ENCODE measurements at regions not wholly inside any gene's neighbourhood (a gene's known extent, or its start where the extent isn't known, plus 50 kb on each side); places are given as distances from the start of the nearest gene placed in this dataset.
"Not testable (repeated sequence)": the region's sequence is repeated elsewhere in the genome, so short reads cannot be mapped to it uniquely, and the experiment has no call there.

DNA sequence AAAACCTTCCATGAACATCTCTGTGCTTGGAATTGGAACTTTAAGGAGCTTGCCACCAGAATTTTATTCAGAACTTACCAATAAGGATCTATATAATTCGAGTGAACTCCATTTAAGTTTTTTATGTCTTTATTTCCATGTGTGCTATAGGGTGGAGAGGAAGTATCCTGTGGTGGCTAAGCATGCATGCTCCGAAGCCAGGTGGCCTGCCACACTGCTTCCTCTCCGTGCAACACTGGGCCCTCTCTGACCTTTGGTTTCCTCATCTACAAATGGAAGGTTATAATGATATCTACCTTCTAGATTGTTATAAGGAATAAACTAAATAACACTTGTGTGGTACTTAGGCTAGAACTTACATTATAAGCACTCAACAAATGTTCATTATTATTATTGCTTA is 382.1 kb downstream of the PTPRC start:
- no peak for DNase-seq
- Mint-ChIP-seq H3K4me3 (no peak overlapping the region), H3K27me3 (ENCODE audit: insufficient read depth) (no peaks in the 10 kb centered on the region), H3K36me3 (ENCODE audit: low read depth) (no peaks in the 10 kb centered on the region), H3K4me1 (peaks cover 2% of the 10 kb centered on the region), H3K27ac (no peak overlapping the region), H3K9me3 (no peaks in the 10 kb centered on the region)
- no peaks in the 10 kb centered on the region for H3K9me3 ChIP-seq (ENCODE audit: control insufficient read depth, low read length)
- H3K27me3 ChIP-seq (ENCODE audit: control insufficient read depth, insufficient read depth, low read length, poor library complexity, severe bottlenecking): no peaks in the 10 kb centered on the region
- 89% methylated on average over 3 of the region's 3 CpGs; no CpG with 5 or more reads in 1 of the 2 experiments for WGBS, 2 experiments (ENCODE audit: insufficient coverage in 1 of 2, insufficient read length in 1 of 2)
- H3K4me3 ChIP-seq (ENCODE audit: low read length): no peak overlapping the region
- TF ChIP-seq, protein P1, sequence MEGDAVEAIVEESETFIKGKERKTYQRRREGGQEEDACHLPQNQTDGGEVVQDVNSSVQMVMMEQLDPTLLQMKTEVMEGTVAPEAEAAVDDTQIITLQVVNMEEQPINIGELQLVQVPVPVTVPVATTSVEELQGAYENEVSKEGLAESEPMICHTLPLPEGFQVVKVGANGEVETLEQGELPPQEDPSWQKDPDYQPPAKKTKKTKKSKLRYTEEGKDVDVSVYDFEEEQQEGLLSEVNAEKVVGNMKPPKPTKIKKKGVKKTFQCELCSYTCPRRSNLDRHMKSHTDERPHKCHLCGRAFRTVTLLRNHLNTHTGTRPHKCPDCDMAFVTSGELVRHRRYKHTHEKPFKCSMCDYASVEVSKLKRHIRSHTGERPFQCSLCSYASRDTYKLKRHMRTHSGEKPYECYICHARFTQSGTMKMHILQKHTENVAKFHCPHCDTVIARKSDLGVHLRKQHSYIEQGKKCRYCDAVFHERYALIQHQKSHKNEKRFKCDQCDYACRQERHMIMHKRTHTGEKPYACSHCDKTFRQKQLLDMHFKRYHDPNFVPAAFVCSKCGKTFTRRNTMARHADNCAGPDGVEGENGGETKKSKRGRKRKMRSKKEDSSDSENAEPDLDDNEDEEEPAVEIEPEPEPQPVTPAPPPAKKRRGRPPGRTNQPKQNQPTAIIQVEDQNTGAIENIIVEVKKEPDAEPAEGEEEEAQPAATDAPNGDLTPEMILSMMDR (conservative IDR thresholded peaks at IDR 0.05): no peak
- H3K9ac ChIP-seq (ENCODE audit: extremely low read depth, low read length, poor library complexity, severe bottlenecking): no peak overlapping the region
- H3K36me3 ChIP-seq (ENCODE audit: control insufficient read depth, insufficient read depth, low read length): no peaks in the 10 kb centered on the region
- H3K27ac ChIP-seq (ENCODE audit: low read depth, low read length): no peak overlapping the region
- H3K4me1 ChIP-seq (ENCODE audit: control insufficient read depth, insufficient read depth, low read length): no peaks in the 10 kb centered on the region

DNA sequence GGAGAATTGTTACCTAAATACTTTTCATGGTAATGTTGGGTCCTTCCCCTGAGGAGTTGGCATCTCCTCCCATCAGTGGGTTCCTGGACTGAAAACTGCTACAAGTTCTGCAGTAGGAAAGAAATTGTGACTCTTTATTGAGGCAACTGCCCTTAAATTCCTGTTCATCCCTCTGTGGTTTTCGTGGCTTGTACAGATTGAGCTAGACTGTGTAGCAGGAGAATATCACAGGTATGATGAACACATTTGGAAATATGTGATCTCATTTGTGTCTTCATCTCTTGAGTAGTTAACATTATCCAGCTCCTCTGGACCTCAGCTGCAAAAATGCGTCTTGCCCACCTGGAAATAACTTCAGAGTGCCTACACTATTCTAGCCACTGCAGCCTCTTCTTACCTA is 390.6 kb downstream of the PTPRC start:
- H3K27me3 Mint-ChIP-seq (ENCODE audit: insufficient read depth): no peaks in the 10 kb centered on the region
- H3K36me3 Mint-ChIP-seq (ENCODE audit: low read depth): no peaks in the 10 kb centered on the region
- H3K4me1 ChIP-seq (ENCODE audit: control insufficient read depth, insufficient read depth, low read length): no peaks in the 10 kb centered on the region
- WGBS, 2 experiments (ENCODE audit: insufficient coverage in 1 of 2, insufficient read length in 1 of 2): 80 to 98% methylated on average over 2 of the region's 2 CpGs
- no peaks in the 10 kb centered on the region for H3K27me3 ChIP-seq (ENCODE audit: control insufficient read depth, insufficient read depth, low read length, poor library complexity, severe bottlenecking)
- no peak overlapping the region for H3K27ac ChIP-seq (ENCODE audit: low read depth, low read length)
- peaks cover 3% of the 10 kb centered on the region for H3K9me3 Mint-ChIP-seq
- no peak overlapping the region for H3K9ac ChIP-seq (ENCODE audit: extremely low read depth, low read length, poor library complexity, severe bottlenecking)
- no peaks in the 10 kb centered on the region for H3K36me3 ChIP-seq (ENCODE audit: control insufficient read depth, insufficient read depth, low read length)
- no peak overlapping the region for H3K4me3 ChIP-seq (ENCODE audit: low read length)
- no peak overlapping the region for H3K27ac Mint-ChIP-seq
- no peak for DNase-seq
- no peaks in the 10 kb centered on the region for H3K9me3 ChIP-seq (ENCODE audit: control insufficient read depth, low read length)
- no peak overlapping the region for H3K4me3 Mint-ChIP-seq
- TF ChIP-seq, protein P1 (conservative IDR thresholded peaks at IDR 0.05): no peak
- peaks cover 2% of the 10 kb centered on the region for H3K4me1 Mint-ChIP-seq

DNA sequence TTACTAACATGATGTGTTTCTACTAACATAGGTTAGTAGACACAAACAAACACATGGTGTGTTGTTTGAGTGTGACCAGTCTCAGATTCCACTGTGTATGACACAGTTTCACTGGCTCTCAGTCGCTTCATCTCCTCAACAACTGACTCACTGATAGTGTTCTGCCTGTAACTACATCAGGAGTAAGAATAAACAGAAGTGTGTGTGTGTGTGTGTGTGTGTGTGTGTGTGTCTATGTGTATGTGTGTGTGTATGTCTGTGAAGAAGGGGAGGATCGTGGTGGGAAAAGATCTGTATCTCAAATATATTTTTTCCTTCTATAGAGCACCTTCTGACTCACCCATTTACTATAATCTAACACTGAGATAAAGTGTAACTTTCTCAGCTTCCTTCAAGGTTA is 391.0 kb downstream of the PTPRC start:
- no peak overlapping the region for H3K27ac Mint-ChIP-seq
- no peaks in the 10 kb centered on the region for H3K36me3 Mint-ChIP-seq (ENCODE audit: low read depth)
- TF ChIP-seq, protein P1 (conservative IDR thresholded peaks at IDR 0.05): no peak
- Histone ChIP-seq H3K9me3 (ENCODE audit: control insufficient read depth, low read length) (no peaks in the 10 kb centered on the region), H3K36me3 (ENCODE audit: control insufficient read depth, insufficient read depth, low read length) (no peaks in the 10 kb centered on the region), H3K4me3 (ENCODE audit: low read length) (no peak overlapping the region), H3K4me1 (ENCODE audit: control insufficient read depth, insufficient read depth, low read length) (no peaks in the 10 kb centered on the region), H3K27me3 (ENCODE audit: control insufficient read depth, insufficient read depth, low read length, poor library complexity, severe bottlenecking) (no peaks in the 10 kb centered on the region), H3K9ac (ENCODE audit: extremely low read depth, low read length, poor library complexity, severe bottlenecking) (no peak overlapping the region), H3K27ac (ENCODE audit: low read depth, low read length) (no peak overlapping the region)
- H3K4me3 Mint-ChIP-seq: no peak overlapping the region
- DNase-seq: no peak
- WGBS, 2 experiments (ENCODE audit: insufficient coverage in 1 of 2, insufficient read length in 1 of 2): 100% methylated on average over 1 of the region's 2 CpGs; no CpG with 5 or more reads in 1 of the 2 experiments
- peaks cover 2% of the 10 kb centered on the region for H3K4me1 Mint-ChIP-seq
- H3K27me3 Mint-ChIP-seq (ENCODE audit: insufficient read depth): no peaks in the 10 kb centered on the region
- H3K9me3 Mint-ChIP-seq: peaks cover 3% of the 10 kb centered on the region

DNA sequence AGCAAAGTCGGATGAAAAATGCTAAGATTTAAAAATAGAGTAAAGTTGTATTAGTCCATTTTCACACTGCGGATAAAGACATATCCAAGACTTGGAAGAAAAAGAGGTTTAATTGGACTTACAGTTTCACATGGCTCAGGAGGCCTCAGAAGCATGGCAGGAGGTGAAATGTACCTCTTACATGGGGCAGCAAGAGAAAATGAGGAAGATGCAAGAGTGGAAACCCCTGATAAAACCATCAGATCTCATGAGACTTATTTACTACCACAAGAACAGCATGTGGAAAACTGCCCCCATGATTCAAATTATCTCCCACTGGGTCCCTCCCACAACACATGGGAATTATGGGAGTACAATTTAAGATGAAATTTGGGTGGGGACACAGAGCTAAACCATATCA is 391.7 kb downstream of the PTPRC start:
- not testable (repeated sequence) for H3K4me1 Mint-ChIP-seq; H3K27me3 ChIP-seq (ENCODE audit: control insufficient read depth, insufficient read depth, low read length, poor library complexity, severe bottlenecking); H3K4me3 ChIP-seq (ENCODE audit: low read length); H3K36me3 Mint-ChIP-seq (ENCODE audit: low read depth); H3K9me3 ChIP-seq (ENCODE audit: control insufficient read depth, low read length); H3K9me3 Mint-ChIP-seq; DNase-seq; H3K27ac Mint-ChIP-seq; H3K4me1 ChIP-seq (ENCODE audit: control insufficient read depth, insufficient read depth, low read length); H3K27me3 Mint-ChIP-seq (ENCODE audit: insufficient read depth); H3K4me3 Mint-ChIP-seq; H3K36me3 ChIP-seq (ENCODE audit: control insufficient read depth, insufficient read depth, low read length); H3K9ac ChIP-seq (ENCODE audit: extremely low read depth, low read length, poor library complexity, severe bottlenecking); H3K27ac ChIP-seq (ENCODE audit: low read depth, low read length)
- 86 to 94% methylated on average over 1 to 2 of the region's 2 CpGs for WGBS, 2 experiments (ENCODE audit: insufficient coverage in 1 of 2, insufficient read length in 1 of 2)

DNA sequence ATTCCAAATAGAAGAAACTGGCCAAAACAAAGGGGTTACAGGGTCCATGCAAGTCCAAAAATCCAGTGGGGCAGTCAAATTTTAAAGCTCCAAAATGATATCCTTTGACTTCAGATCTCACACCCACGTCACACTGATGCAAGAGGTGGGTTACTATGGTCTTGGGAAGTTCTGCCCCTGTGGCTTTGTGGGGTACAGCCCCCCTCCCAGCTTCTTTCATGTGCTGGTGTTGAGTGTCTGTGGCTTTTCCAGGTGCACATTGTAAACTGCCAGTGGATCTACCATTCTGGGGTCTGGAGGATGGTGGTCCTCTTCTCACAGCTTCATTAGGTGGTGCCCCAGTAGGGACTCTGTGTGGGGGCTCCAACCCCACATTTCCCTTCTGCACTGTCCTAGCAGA is 392.3 kb downstream of the PTPRC start:
- H3K36me3 Mint-ChIP-seq (ENCODE audit: low read depth); H3K4me1 ChIP-seq (ENCODE audit: control insufficient read depth, insufficient read depth, low read length); H3K27me3 Mint-ChIP-seq (ENCODE audit: insufficient read depth); H3K9me3 ChIP-seq (ENCODE audit: control insufficient read depth, low read length); H3K9me3 Mint-ChIP-seq; H3K27me3 ChIP-seq (ENCODE audit: control insufficient read depth, insufficient read depth, low read length, poor library complexity, severe bottlenecking); H3K4me1 Mint-ChIP-seq; H3K9ac ChIP-seq (ENCODE audit: extremely low read depth, low read length, poor library complexity, severe bottlenecking); H3K27ac Mint-ChIP-seq; H3K36me3 ChIP-seq (ENCODE audit: control insufficient read depth, insufficient read depth, low read length); H3K4me3 Mint-ChIP-seq; H3K27ac ChIP-seq (ENCODE audit: low read depth, low read length); DNase-seq; H3K4me3 ChIP-seq (ENCODE audit: low read length): not testable (repeated sequence)
- WGBS, 2 experiments (ENCODE audit: insufficient coverage in 1 of 2, insufficient read length in 1 of 2): 91% methylated on average over 1 of the region's 1 CpG; no CpG with 5 or more reads in 1 of the 2 experiments

All from endodermal cell (in vitro differentiated cells).